ENCODE measurements at regions not wholly inside any gene's neighbourhood (a gene's known extent, or its start where the extent isn't known, plus 50 kb on each side); places are given as distances from the start of the nearest gene placed in this dataset.

- CTCF ChIA-PET (ENCODE audit: low intra/inter-chr PET ratio, low total read pairs), result no interaction called here
- no peak overlapping the region for H3K4me3 ChIP-seq (replicated peaks in 1 of 3; ENCODE audit: insufficient read depth in 1 of 3, low read depth in 2 of 3, low read length in 3 of 3)
- ATAC-seq (no peak), FAIRE-seq (no peak), DNase-seq (ENCODE audit: low spot score) (no peak)
- H3K27me3 ChIP-seq (ENCODE audit: control insufficient read depth in 1 of 2, insufficient read depth in 2 of 2, low read length in 2 of 2), result peaks cover 5 to 67% of the 10 kb centered on the region in 2 experiments; a peak in 4 of 5 replicates
- no peak for TF ChIP-seq FOXK1 (CRISPR knock-in tag; IDR thresholded peaks at IDR 0.05; ENCODE audit: borderline replicate concordance, low read depth)
- TF ChIP-seq, protein P1, sequence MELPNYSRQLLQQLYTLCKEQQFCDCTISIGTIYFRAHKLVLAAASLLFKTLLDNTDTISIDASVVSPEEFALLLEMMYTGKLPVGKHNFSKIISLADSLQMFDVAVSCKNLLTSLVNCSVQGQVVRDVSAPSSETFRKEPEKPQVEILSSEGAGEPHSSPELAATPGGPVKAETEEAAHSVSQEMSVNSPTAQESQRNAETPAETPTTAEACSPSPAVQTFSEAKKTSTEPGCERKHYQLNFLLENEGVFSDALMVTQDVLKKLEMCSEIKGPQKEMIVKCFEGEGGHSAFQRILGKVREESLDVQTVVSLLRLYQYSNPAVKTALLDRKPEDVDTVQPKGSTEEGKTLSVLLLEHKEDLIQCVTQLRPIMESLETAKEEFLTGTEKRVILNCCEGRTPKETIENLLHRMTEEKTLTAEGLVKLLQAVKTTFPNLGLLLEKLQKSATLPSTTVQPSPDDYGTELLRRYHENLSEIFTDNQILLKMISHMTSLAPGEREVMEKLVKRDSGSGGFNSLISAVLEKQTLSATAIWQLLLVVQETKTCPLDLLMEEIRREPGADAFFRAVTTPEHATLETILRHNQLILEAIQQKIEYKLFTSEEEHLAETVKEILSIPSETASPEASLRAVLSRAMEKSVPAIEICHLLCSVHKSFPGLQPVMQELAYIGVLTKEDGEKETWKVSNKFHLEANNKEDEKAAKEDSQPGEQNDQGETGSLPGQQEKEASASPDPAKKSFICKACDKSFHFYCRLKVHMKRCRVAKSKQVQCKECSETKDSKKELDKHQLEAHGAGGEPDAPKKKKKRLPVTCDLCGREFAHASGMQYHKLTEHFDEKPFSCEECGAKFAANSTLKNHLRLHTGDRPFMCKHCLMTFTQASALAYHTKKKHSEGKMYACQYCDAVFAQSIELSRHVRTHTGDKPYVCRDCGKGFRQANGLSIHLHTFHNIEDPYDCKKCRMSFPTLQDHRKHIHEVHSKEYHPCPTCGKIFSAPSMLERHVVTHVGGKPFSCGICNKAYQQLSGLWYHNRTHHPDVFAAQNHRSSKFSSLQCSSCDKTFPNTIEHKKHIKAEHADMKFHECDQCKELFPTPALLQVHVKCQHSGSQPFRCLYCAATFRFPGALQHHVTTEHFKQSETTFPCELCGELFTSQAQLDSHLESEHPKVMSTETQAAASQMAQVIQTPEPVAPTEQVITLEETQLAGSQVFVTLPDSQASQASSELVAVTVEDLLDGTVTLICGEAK (IDR thresholded peaks at IDR 0.05), result no peak
- TF ChIP-seq, protein P1 (CRISPR knock-in tag; IDR thresholded peaks at IDR 0.05), result no peak
- H3K4me1 ChIP-seq (ENCODE audit: insufficient read depth, low read length), result no peaks in the 10 kb centered on the region
- no peaks in the 10 kb centered on the region for H3K9me3 ChIP-seq (ENCODE audit: low read length)
- no peak overlapping the region for H2AFZ ChIP-seq (ENCODE audit: low read length)
- no TSS peak for BruUV-seq (replicated peaks)
- in situ Hi-C loops (cut with HindIII; ENCODE audit: extremely low pct_ligation_motif_present, low pct_unique_long_range_greater_than_20kb), result no loop called here
- H3K27ac ChIP-seq (ENCODE audit: extremely low read length, insufficient read depth, low read length), result no peak overlapping the region
- intact Hi-C loops (cut with micrococcal nuclease; ENCODE audit: unreplicated experiment), result no loop called here
- H3K36me3 ChIP-seq (replicated peaks in 1 of 2; ENCODE audit: control insufficient read depth in 1 of 2, insufficient read depth in 2 of 2, low read length in 2 of 2), result no peaks in the 10 kb centered on the region
- H3K9ac ChIP-seq (ENCODE audit: insufficient read depth, low read depth, low read length), result no peak overlapping the region
- no peaks in the 10 kb centered on the region for H3K79me2 ChIP-seq (ENCODE audit: insufficient read depth, low read length)
- no peak overlapping the region for H3K4me2 ChIP-seq (ENCODE audit: low read depth, low read length)
- WGBS (ENCODE audit: low lambda C conversion rate), result 80% methylated on average over 8 of the region's 12 CpGs
- H4K20me1 ChIP-seq (ENCODE audit: insufficient read depth, low read length), result no peaks in the 10 kb centered on the region
- POLR2A ChIA-PET, result no interaction called here
Measured at GRCh38 chr22:47396105-47396504, 633.7 kb downstream of the TBC1D22A start.

Data from HepG2 (cell line).